ENCODE measurements at regions not wholly inside any gene's neighbourhood (a gene's known extent, or its start where the extent isn't known, plus 50 kb on each side); places are given as distances from the start of the nearest gene placed in this dataset.

DNA sequence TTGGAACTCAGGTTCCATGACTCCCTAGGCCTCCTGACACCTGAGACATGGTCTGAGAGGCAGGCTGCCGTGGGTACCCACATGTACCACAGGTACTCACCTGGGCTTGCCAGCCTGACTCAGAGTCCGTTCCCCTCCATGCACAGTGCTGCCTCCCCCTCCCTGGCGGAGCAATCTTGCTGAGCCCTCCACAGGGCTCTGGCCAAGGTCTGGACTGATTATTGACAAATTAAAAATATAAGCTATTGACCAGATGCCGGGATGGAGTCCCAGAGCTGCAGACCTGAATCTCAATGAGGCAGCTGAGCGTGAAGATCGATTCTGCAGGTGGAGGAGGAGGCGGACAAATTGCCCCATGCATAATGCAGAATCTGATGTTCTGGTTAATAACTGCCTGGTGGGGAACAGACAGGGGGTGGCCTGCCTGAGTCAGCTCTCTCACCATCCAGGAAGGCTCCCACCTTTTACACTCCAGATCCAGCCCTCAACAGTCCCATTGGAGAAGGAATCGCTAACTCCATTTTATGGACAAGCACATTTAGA is 422.7 kb downstream of the MIAT start:
- intact Hi-C loops (cut with DNase I; ENCODE audit: low total_unique reads) (no loop called here), in situ Hi-C loops (cut with MboI; ENCODE audit: low sequenced_read_pairs in 4 of 4) (no loop called here)
- Histone ChIP-seq H3K36me3 (no peaks in the 10 kb centered on the region), H3K4me3 (no peak overlapping the region), H3K9me3 (no peaks in the 10 kb centered on the region), H3K27ac (no peak overlapping the region), H3K27me3 (peaks cover 0 to 23% (median 17%) of the 10 kb centered on the region in 3 donors), H3K4me1 (no peaks in the 10 kb centered on the region)
- no peak for TF ChIP-seq POLR2A (IDR thresholded peaks at IDR 0.05)
- TF ChIP-seq, protein P1, sequence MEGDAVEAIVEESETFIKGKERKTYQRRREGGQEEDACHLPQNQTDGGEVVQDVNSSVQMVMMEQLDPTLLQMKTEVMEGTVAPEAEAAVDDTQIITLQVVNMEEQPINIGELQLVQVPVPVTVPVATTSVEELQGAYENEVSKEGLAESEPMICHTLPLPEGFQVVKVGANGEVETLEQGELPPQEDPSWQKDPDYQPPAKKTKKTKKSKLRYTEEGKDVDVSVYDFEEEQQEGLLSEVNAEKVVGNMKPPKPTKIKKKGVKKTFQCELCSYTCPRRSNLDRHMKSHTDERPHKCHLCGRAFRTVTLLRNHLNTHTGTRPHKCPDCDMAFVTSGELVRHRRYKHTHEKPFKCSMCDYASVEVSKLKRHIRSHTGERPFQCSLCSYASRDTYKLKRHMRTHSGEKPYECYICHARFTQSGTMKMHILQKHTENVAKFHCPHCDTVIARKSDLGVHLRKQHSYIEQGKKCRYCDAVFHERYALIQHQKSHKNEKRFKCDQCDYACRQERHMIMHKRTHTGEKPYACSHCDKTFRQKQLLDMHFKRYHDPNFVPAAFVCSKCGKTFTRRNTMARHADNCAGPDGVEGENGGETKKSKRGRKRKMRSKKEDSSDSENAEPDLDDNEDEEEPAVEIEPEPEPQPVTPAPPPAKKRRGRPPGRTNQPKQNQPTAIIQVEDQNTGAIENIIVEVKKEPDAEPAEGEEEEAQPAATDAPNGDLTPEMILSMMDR (IDR thresholded peaks at IDR 0.05 in 4 of 5, conservative IDR thresholded peaks at IDR 0.05 in 1 of 5) = no peak
- no peak for ATAC-seq
- no peak for DNase-seq

DNA sequence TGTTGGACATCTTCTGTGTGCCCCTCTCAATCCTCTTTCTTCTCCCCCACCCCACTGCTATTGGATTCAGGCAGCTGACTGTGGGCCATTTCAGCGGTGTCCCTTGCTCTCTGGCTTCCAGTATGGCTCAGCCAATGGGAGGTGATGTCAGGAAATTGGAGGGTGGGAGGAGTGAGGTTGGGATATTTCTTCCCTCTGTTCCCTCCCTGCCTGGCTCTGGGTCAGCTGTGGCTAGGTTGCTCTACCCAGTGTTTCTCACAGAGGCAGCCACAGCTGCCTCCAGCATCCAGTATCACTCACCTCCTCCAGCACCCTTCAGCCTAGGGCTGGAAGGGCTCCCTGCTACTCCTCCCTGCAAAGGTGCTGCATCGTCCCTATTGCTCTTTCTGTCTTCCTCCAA is 423.5 kb downstream of the MIAT start:
- no peaks in the 10 kb centered on the region for H3K9me3 ChIP-seq
- intact Hi-C loops (cut with DNase I; ENCODE audit: low total_unique reads) = no loop called here
- H3K4me3 ChIP-seq = no peak overlapping the region
- DNase-seq (no peak), ATAC-seq (no peak)
- no peaks in the 10 kb centered on the region for H3K36me3 ChIP-seq
- TF ChIP-seq, protein P1 (IDR thresholded peaks at IDR 0.05 in 4 of 5, conservative IDR thresholded peaks at IDR 0.05 in 1 of 5) = no peak
- TF ChIP-seq POLR2A (IDR thresholded peaks at IDR 0.05) = no peak
- no peaks in the 10 kb centered on the region for H3K4me1 ChIP-seq
- in situ Hi-C loops (cut with MboI; ENCODE audit: low sequenced_read_pairs in 4 of 4) = no loop called here
- peaks cover 0 to 24% (median 18%) of the 10 kb centered on the region in 3 donors for H3K27me3 ChIP-seq
- H3K27ac ChIP-seq = no peak overlapping the region

DNA sequence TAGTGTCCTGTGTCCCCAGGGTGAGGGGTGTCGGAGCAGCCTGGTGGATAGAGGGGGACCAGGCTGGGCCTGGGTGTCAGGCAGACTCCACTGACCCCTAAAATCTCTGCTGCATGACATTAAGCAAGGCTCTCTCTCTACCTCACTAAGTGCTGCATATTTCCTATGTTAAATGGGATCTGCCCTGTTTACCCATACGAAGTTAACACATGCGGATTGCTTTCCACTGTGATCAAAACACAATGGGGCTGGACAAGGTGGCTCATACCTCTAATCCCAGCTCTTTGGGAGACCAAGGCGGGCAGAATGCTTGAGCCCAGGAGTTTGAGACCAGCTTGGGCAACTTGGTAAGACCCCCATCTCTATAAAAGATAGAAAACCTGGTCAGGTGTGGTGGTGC is 426.2 kb downstream of the MIAT start:
- H3K4me1 ChIP-seq = no peaks in the 10 kb centered on the region
- DNase-seq (no peak), ATAC-seq (no peak)
- peaks cover 0 to 5% (median 0%) of the 10 kb centered on the region in 3 donors for H3K9me3 ChIP-seq
- no peak overlapping the region for H3K27ac ChIP-seq
- TF ChIP-seq POLR2A (IDR thresholded peaks at IDR 0.05) = no peak
- TF ChIP-seq, protein P1 (IDR thresholded peaks at IDR 0.05 in 4 of 5, conservative IDR thresholded peaks at IDR 0.05 in 1 of 5) = no peak
- intact Hi-C loops (cut with DNase I; ENCODE audit: low total_unique reads) = no loop called here
- peaks cover 4 to 22% (median 18%) of the 10 kb centered on the region in 3 donors for H3K27me3 ChIP-seq
- H3K36me3 ChIP-seq = no peaks in the 10 kb centered on the region
- in situ Hi-C loops (cut with MboI; ENCODE audit: low sequenced_read_pairs in 4 of 4) = no loop called here
- H3K4me3 ChIP-seq = no peak overlapping the region

DNA sequence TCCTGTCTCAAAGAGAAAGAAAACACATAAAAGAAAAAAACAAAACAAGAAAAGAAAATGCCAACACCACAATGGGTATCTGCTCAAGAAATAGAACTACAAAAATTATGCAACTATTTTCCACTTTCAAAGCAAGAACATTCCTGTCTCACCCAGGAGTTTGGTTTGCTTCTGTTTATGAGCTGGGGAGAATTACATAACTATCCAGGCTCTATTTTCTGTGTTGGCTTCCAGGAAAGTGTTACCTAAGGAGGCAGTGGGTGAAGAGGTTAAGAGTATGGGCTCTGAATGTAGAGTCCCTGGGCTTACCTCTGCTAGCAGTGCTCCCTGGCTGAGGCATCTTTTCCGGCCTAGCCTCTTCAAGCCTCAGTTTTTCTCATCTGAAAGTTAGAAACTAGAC is 426.7 kb downstream of the MIAT start:
- intact Hi-C loops (cut with DNase I; ENCODE audit: low total_unique reads) = no loop called here
- no peak for ATAC-seq
- Histone ChIP-seq H3K36me3 (no peaks in the 10 kb centered on the region), H3K9me3 (peaks cover 0 to 5% (median 0%) of the 10 kb centered on the region in 3 donors), H3K27me3 (peaks cover 4 to 27% (median 20%) of the 10 kb centered on the region in 3 donors), H3K27ac (no peak overlapping the region), H3K4me1 (no peaks in the 10 kb centered on the region), H3K4me3 (no peak overlapping the region)
- in situ Hi-C loops (cut with MboI; ENCODE audit: low sequenced_read_pairs in 4 of 4) = no loop called here
- no peak for TF ChIP-seq POLR2A (IDR thresholded peaks at IDR 0.05)
- TF ChIP-seq, protein P1 (IDR thresholded peaks at IDR 0.05 in 4 of 5, conservative IDR thresholded peaks at IDR 0.05 in 1 of 5) = no peak
- DNase-seq = no peak

Measured in gastrocnemius medialis (tissue), 4 donors.